ENCODE measurements at regions not wholly inside any gene's neighbourhood (a gene's known extent, or its start where the extent isn't known, plus 50 kb on each side); places are given as distances from the start of the nearest gene placed in this dataset.

GRCh38 chr7:155380976-155381851, 76.7 kb upstream of the EN2 start:
- Histone ChIP-seq H3K9me1 (ENCODE audit: control insufficient read depth, extremely low read depth, insufficient read depth, low read length) (no peaks in the 10 kb centered on the region), H3K4me2 (ENCODE audit: control insufficient read depth, extremely low read depth, insufficient read depth, low read depth, low read length) (no peak overlapping the region), H3K4me1 (ENCODE audit: control insufficient read depth, extremely low read depth, insufficient read depth, low read length) (no peaks in the 10 kb centered on the region), H3K4me3 (ENCODE audit: control insufficient read depth in 2 of 3, extremely low read depth in 1 of 3, insufficient read depth in 2 of 3, low read depth in 1 of 3, low read length in 3 of 3) (no peak overlapping the region), H4K20me1 (ENCODE audit: control insufficient read depth, extremely low read depth, insufficient read depth, low read length) (peaks cover 8% of the 10 kb centered on the region), H3K27ac (ENCODE audit: control insufficient read depth, insufficient read depth, low read length) (no peak overlapping the region), H2AFZ (ENCODE audit: control insufficient read depth, low read length) (no peak overlapping the region), H3K79me2 (ENCODE audit: control insufficient read depth, insufficient read depth, low read length) (no peaks in the 10 kb centered on the region), H3K36me3 (ENCODE audit: control insufficient read depth in 2 of 2, extremely low read depth in 1 of 2, insufficient read depth in 2 of 2, low read length in 2 of 2) (no peaks in the 10 kb centered on the region), H3K9me3 (ENCODE audit: control insufficient read depth, low read depth, low read length) (no peaks in the 10 kb centered on the region), H3K27me3 (ENCODE audit: control insufficient read depth, extremely low read depth, insufficient read depth, low read length) (peaks cover 84% of the 10 kb centered on the region), H3K9ac (ENCODE audit: control insufficient read depth, extremely low read depth, insufficient read depth, low read length) (no peak overlapping the region)
- FAIRE-seq: no peak
- DNase-seq (ENCODE audit: low read depth, low spot score): no peak
- dilution Hi-C loops (cut with MboI; ENCODE audit: extremely low pct_ligation_motif_present, low sequenced_read_pairs): no loop called here
- no peak for TF ChIP-seq CTCF (optimal IDR thresholded peaks at IDR 0.05 in 1 of 3, IDR thresholded peaks at IDR 0.05 in 1 of 3, conservative IDR thresholded peaks at IDR 0.05 in 1 of 3; ENCODE audit: extremely low read depth in 1 of 3, insufficient read depth in 2 of 3, low read length in 3 of 3)

GRCh38 chr7:155381852-155382801, 75.8 kb upstream of the EN2 start:
- Histone ChIP-seq H4K20me1 (ENCODE audit: control insufficient read depth, extremely low read depth, insufficient read depth, low read length) (peaks cover 8% of the 10 kb centered on the region), H3K4me3 (ENCODE audit: control insufficient read depth in 2 of 3, extremely low read depth in 1 of 3, insufficient read depth in 2 of 3, low read depth in 1 of 3, low read length in 3 of 3) (no peak overlapping the region), H3K27ac (ENCODE audit: control insufficient read depth, insufficient read depth, low read length) (no peak overlapping the region), H3K36me3 (ENCODE audit: control insufficient read depth in 2 of 2, extremely low read depth in 1 of 2, insufficient read depth in 2 of 2, low read length in 2 of 2) (no peaks in the 10 kb centered on the region), H2AFZ (ENCODE audit: control insufficient read depth, low read length) (no peak overlapping the region), H3K9ac (ENCODE audit: control insufficient read depth, extremely low read depth, insufficient read depth, low read length) (no peak overlapping the region), H3K27me3 (ENCODE audit: control insufficient read depth, extremely low read depth, insufficient read depth, low read length) (peaks cover 81% of the 10 kb centered on the region), H3K79me2 (ENCODE audit: control insufficient read depth, insufficient read depth, low read length) (no peaks in the 10 kb centered on the region), H3K4me2 (ENCODE audit: control insufficient read depth, extremely low read depth, insufficient read depth, low read depth, low read length) (peak overlapping the region; percentile 32), H3K9me1 (ENCODE audit: control insufficient read depth, extremely low read depth, insufficient read depth, low read length) (no peaks in the 10 kb centered on the region), H3K4me1 (ENCODE audit: control insufficient read depth, extremely low read depth, insufficient read depth, low read length) (no peaks in the 10 kb centered on the region), H3K9me3 (ENCODE audit: control insufficient read depth, low read depth, low read length) (no peaks in the 10 kb centered on the region)
- TF ChIP-seq EZH2 (IDR thresholded peaks at IDR 0.05; ENCODE audit: low read length) (peak; percentile 60), CTCF (optimal IDR thresholded peaks at IDR 0.05 in 1 of 3, IDR thresholded peaks at IDR 0.05 in 1 of 3, conservative IDR thresholded peaks at IDR 0.05 in 1 of 3; ENCODE audit: extremely low read depth in 1 of 3, insufficient read depth in 2 of 3, low read length in 3 of 3) (no peak)
- DNase-seq (ENCODE audit: low read depth, low spot score) (no peak), FAIRE-seq (no peak)
- dilution Hi-C loops (cut with MboI; ENCODE audit: extremely low pct_ligation_motif_present, low sequenced_read_pairs): no loop called here
